Stimulated activated CD8-positive, alpha-beta memory T cell treated with anti-CD3 and anti-CD28 coated beads, Interleukin-15, amount 100 ng/mL, for 48 hours (primary cell): ENCODE measurements at regions not wholly inside any gene's neighbourhood (a gene's known extent, or its start where the extent isn't known, plus 50 kb on each side); places are given as distances from the start of the nearest gene placed in this dataset.

Source experiments
- DNase-seq, 2 donors: peaks; one replicate each; pipeline ENCODE4 v3.0.0-alpha.2; 2020; ENCODE audit warnings: low read depth in 2 of 2

DNA sequence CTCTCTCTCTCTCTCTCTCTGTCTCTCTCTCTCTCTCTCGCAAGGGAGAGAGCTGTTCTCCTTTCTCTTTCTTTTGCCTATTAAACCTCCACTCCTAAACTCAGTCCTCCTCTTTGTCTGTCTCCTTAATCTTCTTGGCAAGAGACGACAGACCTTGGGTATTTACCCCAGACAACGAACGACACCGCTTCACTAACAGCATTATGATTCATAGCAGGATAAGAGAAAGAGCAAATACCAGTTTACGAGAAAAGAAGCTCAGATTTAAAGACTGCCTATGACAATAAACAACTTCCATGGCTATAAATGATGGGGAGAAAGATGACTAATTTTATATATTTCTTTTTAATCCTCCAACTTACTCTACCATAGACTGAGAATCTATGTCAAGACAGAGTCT is 1396.5 kb upstream of the CELF2 start:
- no peak for DNase-seq

DNA sequence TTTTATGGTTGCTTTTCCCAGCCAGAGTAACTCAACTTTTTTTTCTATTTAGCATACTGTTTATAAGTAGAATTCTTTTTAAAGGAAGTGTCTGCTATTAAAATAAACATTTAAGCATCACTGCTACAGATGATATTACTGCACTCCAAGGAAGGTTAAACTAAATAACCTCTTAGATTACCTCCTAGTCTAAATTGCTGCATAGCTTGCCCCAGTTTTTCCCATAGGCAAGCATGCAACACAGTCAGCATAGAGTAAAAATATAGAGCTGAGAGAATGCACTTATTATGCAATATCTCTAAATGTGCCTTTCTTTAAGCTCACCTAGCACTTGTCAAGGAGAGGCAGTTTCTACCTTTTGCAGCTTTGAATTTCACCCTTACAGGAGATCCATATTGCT is 1392.4 kb upstream of the CELF2 start:
- DNase-seq: no peak

DNA sequence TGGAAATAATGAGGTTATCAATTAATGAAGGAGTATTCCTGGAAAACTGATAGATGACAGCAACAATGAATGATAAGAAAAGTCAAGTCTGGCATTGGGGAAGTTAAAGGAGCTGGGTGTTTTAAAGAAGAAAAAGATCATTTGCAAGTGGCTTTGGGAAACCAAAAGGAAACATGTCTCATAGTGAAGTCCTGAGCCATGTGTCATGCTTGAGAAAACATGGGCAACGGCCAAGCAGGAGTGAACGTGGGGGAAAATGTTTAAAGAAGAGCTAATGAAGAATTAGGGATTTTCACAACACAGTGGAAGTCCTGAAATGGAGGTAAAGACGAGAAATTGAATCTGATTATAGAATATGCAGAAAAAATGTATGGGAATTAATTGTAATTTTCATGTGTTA is 1383.2 kb upstream of the CELF2 start:
- DNase-seq: no peak

- DNase-seq: no peak
These were observed 1382.0 kb upstream of the CELF2 start for GRCh38 chr10:9635691-9636090.

DNA sequence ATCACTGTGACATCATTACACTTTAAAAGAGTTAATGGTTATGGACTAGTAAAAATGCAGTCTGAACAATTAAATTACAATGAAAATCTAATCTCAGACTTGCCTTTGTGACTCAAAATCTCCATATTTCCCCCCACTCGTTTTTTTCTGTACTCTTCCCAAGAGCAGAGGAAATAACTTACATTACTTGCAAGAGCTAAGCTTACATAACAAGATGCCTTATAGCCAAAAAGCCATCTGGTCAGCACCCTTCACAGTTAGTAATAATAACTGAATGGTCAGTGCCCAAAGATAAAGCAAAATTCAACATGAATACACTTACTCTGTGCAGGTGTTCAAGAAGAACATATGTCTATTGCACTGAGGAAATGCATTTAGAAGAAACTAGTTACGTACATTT is 1381.5 kb upstream of the CELF2 start:
- DNase-seq: no peak

DNA sequence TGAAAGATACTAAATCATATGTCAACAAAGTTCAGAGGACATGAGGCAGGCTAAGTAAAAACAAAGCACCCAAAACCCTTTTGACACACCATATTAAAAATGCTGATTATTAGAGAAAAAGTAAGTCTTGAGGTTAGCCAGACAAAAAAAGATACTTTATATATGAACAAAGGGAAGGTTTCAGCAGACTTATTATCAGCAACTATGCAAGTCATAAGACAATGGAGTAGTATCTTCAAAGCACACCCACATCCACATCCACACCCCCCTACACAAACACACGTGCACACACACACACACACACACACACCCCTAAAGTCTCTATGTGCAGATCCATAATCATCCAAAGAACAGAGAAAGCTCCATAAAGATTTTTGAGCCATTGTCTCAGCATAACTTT is 1373.9 kb upstream of the CELF2 start:
- DNase-seq: no peak

GRCh38 chr10:9645404-9645803 is 1372.3 kb upstream of the CELF2 start:
- no peak for DNase-seq

GRCh38 chr10:9645928-9646600 is 1371.6 kb upstream of the CELF2 start:
- no peak for DNase-seq

DNA sequence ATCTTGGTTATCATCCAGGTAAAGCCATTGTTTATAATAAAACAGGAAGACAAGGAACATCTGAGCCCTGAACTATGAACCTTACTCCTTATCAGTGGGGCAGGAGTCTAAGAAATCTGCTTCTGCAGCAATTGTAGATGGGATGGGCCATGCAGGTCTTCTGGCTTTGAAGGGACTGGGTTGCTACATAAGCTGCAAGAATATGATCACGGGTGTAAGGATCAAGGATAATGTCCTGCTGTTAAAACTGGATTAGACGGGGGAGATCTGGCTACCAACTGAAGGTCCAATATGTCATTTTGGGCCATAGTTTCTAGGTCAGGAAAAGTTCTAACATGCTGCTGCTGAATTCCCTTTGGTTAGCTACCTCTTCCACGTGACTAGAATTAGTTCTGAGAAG is 1363.4 kb upstream of the CELF2 start:
- DNase-seq: no peak

DNA sequence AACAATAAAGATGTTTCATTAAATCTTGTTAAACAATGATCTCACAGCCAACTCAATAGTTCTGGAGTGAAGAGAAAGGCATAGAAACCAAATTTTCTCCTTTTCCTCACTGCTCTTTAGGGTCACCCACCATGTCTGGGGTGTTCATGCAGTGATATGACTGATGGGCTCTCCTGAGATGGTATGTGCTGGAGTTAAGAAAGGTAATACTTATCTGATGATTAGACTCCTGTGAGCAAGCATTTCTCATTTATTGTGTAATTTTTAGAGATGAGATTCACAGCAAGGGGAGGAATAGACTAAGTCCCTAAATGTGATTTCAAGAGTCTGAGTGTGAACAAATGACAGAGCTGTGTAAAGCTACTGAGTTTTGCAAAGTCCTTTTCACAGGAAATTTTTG is 1361.3 kb upstream of the CELF2 start:
- no peak for DNase-seq

DNA sequence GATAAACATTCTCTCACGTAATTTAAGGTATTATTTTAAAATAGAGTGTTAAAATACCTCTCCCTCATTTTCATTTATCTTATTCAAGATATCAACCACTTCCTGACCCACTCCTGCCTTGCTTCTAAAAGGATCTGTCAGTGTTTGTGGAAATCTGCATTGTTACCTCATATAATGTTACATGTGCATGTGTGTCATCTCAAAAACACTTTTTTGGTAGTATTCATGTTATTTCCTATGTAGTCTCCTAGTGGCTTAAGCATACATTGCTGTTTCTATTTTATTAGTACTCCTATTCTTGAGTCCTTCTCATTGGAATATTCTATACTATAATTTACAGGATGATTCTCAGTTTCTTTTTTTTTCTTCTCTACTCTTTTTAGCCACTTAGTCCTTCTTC is 1360.7 kb upstream of the CELF2 start:
- no peak for DNase-seq

- DNase-seq: no peak
These were observed 1360.1 kb upstream of the CELF2 start for GRCh38 chr10:9657530-9657929.

DNA sequence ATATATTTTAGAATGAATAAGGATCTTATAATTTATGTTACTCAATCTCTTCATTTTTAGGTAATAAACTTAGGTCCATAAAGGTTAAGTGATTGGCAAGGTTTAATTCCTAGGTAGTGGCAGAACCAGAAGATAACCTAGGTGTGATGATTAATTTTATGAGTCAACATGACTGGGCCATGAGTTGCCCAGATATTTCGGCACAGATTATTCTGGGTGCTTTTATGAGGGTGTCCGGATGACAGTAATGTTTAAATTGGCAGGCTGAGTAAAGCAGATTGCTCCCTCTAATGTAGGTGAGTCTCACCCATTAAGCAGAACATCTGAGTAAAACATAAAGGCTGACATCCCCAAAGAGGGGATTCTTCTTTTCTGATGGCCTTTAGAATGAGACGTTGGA is 1349.3 kb upstream of the CELF2 start:
- no peak for DNase-seq

DNA sequence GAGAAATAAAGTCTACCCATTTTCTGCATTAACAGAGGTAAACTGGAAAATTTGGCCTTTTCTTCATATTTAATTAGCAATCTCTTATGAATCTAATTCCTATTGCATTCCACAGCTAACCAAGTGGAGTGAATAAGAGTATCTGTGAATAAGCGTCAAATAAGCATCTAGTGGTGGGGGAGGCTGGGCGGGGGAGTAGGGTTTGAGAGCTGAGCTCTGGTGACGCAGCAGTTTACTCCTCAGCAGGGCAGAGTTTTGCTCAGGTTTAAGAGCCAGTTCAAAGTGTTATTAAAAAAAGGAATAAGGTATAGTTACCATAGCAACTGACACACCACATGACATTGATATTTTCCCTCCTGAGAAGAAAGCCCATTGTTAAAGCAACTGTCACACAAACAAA is 1346.8 kb upstream of the CELF2 start:
- DNase-seq: no peak

DNA sequence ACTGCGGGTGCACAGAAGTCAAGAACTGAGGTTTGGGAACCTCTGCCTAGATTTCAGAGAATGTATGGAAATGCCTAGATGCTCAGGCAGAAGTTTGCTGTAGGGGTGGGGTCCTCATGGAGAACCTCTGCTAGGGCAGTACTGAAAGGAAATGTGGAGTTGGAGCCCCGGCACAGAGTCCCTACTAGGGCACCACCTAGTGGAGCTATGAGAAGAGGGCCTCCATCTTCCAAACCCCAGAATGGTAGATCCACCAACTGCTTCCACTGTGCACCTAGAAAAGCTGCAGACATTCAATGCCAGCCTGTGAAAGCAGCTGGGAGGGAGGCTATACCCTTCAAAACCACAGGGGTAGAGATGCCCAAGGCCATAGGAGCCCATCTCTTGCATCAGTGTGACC is 1336.0 kb upstream of the CELF2 start:
- no peak for DNase-seq

- no peak for DNase-seq
These were observed 1334.9 kb upstream of the CELF2 start for GRCh38 chr10:9682802-9683201.

DNA sequence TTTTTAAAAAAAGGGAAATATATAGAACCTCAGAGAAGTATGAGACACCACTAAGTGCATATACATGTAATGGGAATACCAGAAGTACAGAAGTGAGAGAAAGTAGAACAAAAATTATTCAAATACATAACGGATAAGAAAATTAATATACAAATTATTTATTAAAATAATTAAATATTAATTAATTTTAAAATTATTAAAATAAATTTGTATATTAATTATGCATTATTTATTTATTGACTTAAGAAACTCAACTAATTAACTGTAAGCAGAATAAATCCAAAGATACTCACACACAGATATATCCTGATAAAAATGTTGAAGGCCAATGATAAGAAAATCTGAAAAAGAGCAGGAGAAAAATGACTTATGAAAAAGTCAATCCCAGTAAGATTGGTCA is 1333.5 kb upstream of the CELF2 start:
- DNase-seq: no peak

GRCh38 chr10:9685596-9685995 is 1332.1 kb upstream of the CELF2 start:
- no peak for DNase-seq

DNA sequence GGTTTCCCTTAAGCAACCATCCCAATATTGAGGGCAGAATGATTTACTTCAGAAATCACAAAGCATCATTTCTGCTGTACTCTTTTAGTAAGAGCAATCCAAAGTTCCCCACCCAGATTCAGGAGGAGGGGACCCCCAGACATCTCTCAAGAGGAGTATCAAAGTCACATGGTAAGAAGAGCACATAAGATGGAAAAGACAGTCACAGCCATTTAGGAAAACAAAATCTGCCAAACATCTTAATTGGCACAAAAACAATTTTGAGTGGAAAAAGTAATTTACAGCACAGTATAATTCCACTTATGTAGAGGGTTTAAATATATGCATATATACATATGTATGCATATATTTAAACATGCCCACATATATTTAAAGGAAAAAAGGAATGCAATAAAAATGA is 1329.0 kb upstream of the CELF2 start:
- DNase-seq: no peak

DNA sequence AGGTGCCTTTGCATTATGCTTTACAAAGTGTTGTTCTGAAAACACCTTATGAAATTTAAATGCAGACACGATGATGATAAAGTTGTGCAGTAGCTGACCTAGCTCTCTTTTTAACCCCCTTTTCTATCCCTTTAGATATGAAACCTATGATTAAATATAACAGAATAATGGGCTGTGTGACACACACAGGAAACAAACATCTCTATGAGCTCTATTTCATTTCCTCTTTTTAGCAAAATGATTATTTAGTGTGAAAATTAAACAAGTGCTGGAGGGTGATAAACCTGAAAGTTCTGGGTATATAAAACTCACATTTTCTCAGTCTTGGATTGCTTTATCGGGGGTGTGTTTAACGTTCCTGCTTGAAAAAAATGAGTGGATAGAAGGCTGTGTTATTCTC is 1310.5 kb upstream of the CELF2 start:
- no peak for DNase-seq

- no peak for DNase-seq
These were observed 1307.8 kb upstream of the CELF2 start for GRCh38 chr10:9709849-9710248.

- no peak for DNase-seq
These were observed 1305.3 kb upstream of the CELF2 start for GRCh38 chr10:9712393-9712792.

DNA sequence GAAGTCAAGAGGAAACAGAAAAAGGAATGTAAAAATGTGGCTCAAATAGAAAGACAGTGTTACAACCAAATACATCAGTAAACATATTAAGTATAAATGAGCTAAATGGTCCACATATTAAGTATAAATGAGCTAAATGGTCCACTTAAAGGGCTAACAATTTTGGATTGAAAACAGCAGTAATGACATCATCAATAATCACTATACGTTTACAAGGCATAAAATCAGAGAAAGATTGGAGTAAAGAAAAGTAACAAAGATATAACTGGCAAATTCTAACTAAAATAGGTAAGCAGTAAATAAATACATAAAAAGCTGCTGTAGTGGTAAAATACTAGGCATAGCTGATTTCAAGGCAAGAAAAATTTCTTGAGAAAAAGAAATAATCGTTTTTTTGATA is 1298.4 kb upstream of the CELF2 start:
- DNase-seq: no peak

- DNase-seq: no peak
These were observed 1283.9 kb upstream of the CELF2 start for GRCh38 chr10:9733766-9734165.

DNA sequence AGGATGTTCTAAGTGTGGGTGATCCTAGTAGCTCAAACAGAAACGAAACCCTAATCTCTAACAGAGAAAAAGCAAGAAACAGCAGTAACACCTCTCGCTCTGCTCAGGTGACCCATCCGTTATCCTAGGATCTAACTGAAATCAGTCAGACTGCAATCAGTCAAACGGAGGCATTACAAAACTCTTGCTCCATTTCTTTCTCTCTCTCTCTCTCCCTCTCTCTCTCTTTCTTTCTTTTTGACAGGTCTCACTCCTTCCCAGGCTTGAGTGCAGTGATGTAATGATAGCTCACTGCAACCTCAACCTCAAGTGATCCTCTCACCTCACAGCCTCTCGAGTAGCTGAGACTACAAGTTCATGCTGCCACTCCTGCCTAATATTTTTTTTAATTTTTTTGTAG is 1283.5 kb upstream of the CELF2 start:
- DNase-seq: no peak
